ENCODE measurements at regions not wholly inside any gene's neighbourhood (a gene's known extent, or its start where the extent isn't known, plus 50 kb on each side); places are given as distances from the start of the nearest gene placed in this dataset.
"Not testable (repeated sequence)": the region's sequence is repeated elsewhere in the genome, so short reads cannot be mapped to it uniquely, and the experiment has no call there.

DNA sequence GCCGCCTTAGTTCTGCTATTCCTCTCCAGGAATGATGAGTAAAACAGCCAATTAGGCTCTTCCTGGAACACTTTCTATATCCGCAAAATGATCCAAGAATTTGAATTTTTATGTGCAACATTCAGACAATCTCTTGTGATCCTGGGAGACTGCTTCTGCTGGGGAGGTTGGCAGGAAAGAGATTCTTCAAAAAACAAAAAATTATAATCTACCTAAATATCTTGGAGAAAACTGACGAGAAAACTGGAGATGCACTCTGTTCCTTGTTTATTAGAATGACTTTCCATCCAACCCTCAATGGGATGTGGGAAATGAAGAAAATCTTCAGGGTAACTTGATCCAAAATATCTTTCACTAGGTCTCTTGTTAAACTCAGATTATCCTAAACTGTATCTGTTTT, 346.3 kb upstream of the UBE2E2 start:
- ATAC-seq (no peak), DNase-seq (no peak)
- H3K4me3 ChIP-seq, result no peak overlapping the region
- no peaks in the 10 kb centered on the region for H3K36me3 ChIP-seq
- no peaks in the 10 kb centered on the region for H3K9me3 ChIP-seq
- no peak overlapping the region for H3K27ac ChIP-seq
- intact Hi-C loops (cut with DNase I), result no loop called here
- TF ChIP-seq, protein P1, sequence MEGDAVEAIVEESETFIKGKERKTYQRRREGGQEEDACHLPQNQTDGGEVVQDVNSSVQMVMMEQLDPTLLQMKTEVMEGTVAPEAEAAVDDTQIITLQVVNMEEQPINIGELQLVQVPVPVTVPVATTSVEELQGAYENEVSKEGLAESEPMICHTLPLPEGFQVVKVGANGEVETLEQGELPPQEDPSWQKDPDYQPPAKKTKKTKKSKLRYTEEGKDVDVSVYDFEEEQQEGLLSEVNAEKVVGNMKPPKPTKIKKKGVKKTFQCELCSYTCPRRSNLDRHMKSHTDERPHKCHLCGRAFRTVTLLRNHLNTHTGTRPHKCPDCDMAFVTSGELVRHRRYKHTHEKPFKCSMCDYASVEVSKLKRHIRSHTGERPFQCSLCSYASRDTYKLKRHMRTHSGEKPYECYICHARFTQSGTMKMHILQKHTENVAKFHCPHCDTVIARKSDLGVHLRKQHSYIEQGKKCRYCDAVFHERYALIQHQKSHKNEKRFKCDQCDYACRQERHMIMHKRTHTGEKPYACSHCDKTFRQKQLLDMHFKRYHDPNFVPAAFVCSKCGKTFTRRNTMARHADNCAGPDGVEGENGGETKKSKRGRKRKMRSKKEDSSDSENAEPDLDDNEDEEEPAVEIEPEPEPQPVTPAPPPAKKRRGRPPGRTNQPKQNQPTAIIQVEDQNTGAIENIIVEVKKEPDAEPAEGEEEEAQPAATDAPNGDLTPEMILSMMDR (IDR thresholded peaks at IDR 0.05), result no peak
- H3K27me3 ChIP-seq (ENCODE audit: low read depth), result no peaks in the 10 kb centered on the region
- H3K4me1 ChIP-seq, result no peaks in the 10 kb centered on the region

DNA sequence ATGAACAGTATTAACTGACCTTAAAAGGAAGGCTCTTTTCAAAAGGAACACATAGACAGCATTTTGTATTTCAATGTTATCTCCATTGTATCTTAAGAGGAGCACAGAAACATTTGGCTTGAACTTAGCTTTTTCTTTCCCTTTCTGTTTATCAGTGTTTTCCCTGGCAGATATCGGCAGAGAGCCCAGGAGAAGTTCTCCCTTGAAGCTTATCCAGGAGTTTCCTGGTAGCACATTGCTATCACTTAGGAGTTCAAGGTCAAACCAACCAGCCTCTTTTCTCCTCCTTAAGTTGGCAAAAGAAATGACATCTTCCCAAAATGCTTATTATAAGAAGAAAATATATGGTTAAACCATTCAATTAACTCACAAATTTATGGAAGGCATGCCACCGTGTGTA, 344.6 kb upstream of the UBE2E2 start:
- Histone ChIP-seq H3K27me3 (ENCODE audit: low read depth) (no peaks in the 10 kb centered on the region), H3K27ac (no peak overlapping the region), H3K4me1 (no peaks in the 10 kb centered on the region), H3K36me3 (no peaks in the 10 kb centered on the region), H3K9me3 (no peaks in the 10 kb centered on the region), H3K4me3 (no peak overlapping the region)
- intact Hi-C loops (cut with DNase I), result no loop called here
- no peak for DNase-seq
- ATAC-seq, result no peak
- TF ChIP-seq, protein P1 (IDR thresholded peaks at IDR 0.05), result no peak

DNA sequence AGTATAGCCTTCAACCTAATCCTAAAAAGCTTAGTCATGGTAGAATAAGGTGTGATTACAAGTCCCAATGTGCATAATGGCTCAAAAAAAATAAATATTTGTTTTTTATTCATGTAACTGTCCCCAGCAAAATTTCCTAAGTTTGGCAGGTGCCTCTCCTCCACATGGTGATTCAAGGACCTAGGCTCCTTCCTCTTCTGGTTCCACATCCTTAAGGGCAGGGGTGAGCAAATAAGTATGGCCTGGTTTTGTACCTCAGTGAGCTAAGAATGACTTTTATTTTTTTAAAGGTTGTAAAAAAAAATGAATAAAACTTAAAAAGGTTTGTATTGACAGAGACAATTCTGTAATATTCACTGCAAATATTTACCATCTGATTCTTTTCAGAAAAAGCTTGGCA, 343.5 kb upstream of the UBE2E2 start:
- Histone ChIP-seq H3K4me3 (no peak overlapping the region), H3K9me3 (no peaks in the 10 kb centered on the region), H3K27me3 (ENCODE audit: low read depth) (no peaks in the 10 kb centered on the region), H3K27ac (no peak overlapping the region), H3K4me1 (no peaks in the 10 kb centered on the region), H3K36me3 (no peaks in the 10 kb centered on the region)
- no peak for DNase-seq
- intact Hi-C loops (cut with DNase I), result no loop called here
- TF ChIP-seq, protein P1 (IDR thresholded peaks at IDR 0.05), result no peak
- ATAC-seq, result no peak

DNA sequence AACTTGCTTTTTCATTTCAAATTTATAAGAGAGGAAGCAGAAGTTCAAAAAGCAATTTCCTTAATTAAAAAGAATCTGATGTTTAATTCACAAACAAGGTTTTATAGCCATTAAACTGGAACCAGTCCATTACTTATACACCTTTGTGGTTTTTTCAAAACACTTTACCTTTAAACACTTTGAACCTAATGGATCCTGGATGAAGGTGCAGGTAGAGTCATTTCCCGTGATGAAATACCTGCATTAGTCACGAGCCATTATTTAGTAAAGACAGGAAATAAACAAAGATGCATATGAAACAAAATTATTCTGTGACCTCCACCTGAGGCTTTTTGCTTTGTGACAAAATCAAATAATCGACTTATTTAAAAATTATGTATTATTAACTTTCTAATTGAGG, 341.7 kb upstream of the UBE2E2 start:
- no peaks in the 10 kb centered on the region for H3K36me3 ChIP-seq
- H3K27me3 ChIP-seq (ENCODE audit: low read depth), result no peaks in the 10 kb centered on the region
- H3K27ac ChIP-seq, result no peak overlapping the region
- intact Hi-C loops (cut with DNase I), result no loop called here
- no peak overlapping the region for H3K4me3 ChIP-seq
- TF ChIP-seq, protein P1 (IDR thresholded peaks at IDR 0.05), result no peak
- no peaks in the 10 kb centered on the region for H3K9me3 ChIP-seq
- ATAC-seq (no peak), DNase-seq (no peak)
- H3K4me1 ChIP-seq, result no peaks in the 10 kb centered on the region

DNA sequence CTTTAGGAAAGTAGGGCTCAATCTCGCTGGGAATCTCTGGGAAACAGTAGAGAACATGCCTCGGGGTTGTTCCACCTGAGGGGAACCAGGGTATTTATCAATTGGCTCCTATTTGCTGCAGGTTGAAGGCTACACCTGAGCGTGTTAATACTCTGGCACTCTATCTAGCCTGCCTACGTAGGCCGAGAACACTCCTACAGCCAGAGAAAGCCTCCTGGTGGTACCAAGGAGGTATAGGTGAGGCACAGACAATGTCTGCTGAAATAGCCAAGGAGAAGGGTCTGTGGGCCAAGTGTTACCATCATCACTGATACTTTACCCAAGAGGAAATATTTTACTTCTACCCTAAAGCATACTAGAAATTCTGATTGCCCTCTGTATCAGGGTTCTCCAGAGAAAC, 341.0 kb upstream of the UBE2E2 start:
- intact Hi-C loops (cut with DNase I), result no loop called here
- no peak overlapping the region for H3K4me3 ChIP-seq
- no peak for ATAC-seq

DNA sequence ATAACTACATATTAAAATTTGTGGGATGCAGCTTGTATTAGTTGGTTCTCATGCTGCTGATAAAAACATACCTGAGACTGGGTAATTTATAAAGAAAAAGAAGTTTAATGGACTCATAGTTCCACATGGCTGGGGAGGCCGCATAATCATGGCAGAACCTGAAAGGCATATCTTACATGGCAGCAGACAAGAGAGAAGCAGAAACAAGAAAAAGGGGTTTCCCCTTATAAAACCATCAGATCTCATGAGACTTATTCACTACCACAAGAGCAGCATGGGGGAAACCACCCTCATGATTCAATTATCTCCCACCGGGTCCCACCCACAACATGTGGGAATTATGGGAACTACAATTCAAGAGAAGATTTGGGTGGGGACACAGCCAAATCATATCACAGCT, 320.3 kb upstream of the UBE2E2 start:
- DNase-seq; ATAC-seq; intact Hi-C loops (cut with DNase I); H3K27ac ChIP-seq; H3K27me3 ChIP-seq (ENCODE audit: low read depth); H3K4me3 ChIP-seq; H3K36me3 ChIP-seq; H3K4me1 ChIP-seq; H3K9me3 ChIP-seq: not testable (repeated sequence)

More for the DNA sequence above, 341.0 kb upstream of the UBE2E2 start:
- TF ChIP-seq, protein P1 (IDR thresholded peaks at IDR 0.05), result no peak
- Histone ChIP-seq H3K27ac (no peak overlapping the region), H3K4me1 (no peaks in the 10 kb centered on the region), H3K27me3 (ENCODE audit: low read depth) (no peaks in the 10 kb centered on the region), H3K9me3 (no peaks in the 10 kb centered on the region), H3K36me3 (no peaks in the 10 kb centered on the region)
- DNase-seq, result no peak
